HepG2 (cell line): ENCODE measurements at regions not wholly inside any gene's neighbourhood (a gene's known extent, or its start where the extent isn't known, plus 50 kb on each side); places are given as distances from the start of the nearest gene placed in this dataset.
"Not testable (repeated sequence)": the region's sequence is repeated elsewhere in the genome, so short reads cannot be mapped to it uniquely, and the experiment has no call there.

ENCODE experiments used
- ATAC-seq: fragments of 200-7000 bp; cut with Tn5 transposase; 3 replicates; pipeline ENCODE4 v1.9.1; 2020; ENCODE audit warnings: mild to moderate bottlenecking, moderate library complexity
- BruUV-seq: library from RNA; stranded (reverse); fragments of 400-500 nt; replicated peaks from 2 replicates; lab custom pipeline; 2021; lab: Mats Ljungman, UMichigan
- CTCF ChIA-PET: fragments of 300-600 bp; formaldehyde crosslinking; extraction: SDS; loops from one replicate; lab custom pipeline; 2021; ENCODE audit warnings: low total read pairs, inconsistent platforms, low intra/inter-chr PET ratio; lab: Yijun Ruan, JAX
- POLR2A ChIA-PET: fragments of 350-600 bp; sonication (Branson Sonifier 250); formaldehyde crosslinking; loops from one replicate; lab custom pipeline; 2020; ENCODE audit warnings: antibody characterized with exemption, inconsistent platforms; lab: Yijun Ruan, JAX
- DNase-seq: peaks from one replicate; pipeline ENCODE4 v3.0.0-alpha.2; 2015; ENCODE audit warnings: low spot score
- FAIRE-seq: peaks from 3 replicates; lab custom pipeline; 2011; peaks lifted over from hg19 to GRCh38; lab: Jason Lieb, UNC
- H2AFZ ChIP-seq: one replicate; pipeline ENCODE4 v1.6.1; 2011; ENCODE audit warnings: low read length, inconsistent platforms
- H3K27ac ChIP-seq: fragments of 300-600 bp; 3 replicates; pipeline ENCODE4 v1.8.0; 2011; ENCODE audit warnings: mixed run types, mild to moderate bottlenecking, mixed read lengths, low read length, inconsistent platforms; ENCODE audit not compliant: insufficient read depth; ENCODE audit errors: extremely low read length
- H3K27me3 ChIP-seq, 2 experiments: fragments of 200-600 bp in 1 of 2; 2 replicates in 1 of 2; 3 replicates in 1 of 2; pipeline versions ENCODE4 v1.6.0 to v1.8.0; 2011; ENCODE audit warnings: low read length in 2 of 2, mild to moderate bottlenecking in 2 of 2, moderate library complexity in 2 of 2, inconsistent platforms in 1 of 2; ENCODE audit not compliant: insufficient read depth in 2 of 2, control insufficient read depth in 1 of 2
- H3K36me3 ChIP-seq, 2 experiments: fragments of 200-600 bp in 1 of 2; replicated peaks in 1 of 2; 2 replicates in 1 of 2; 3 replicates in 1 of 2; pipeline versions ENCODE4 v1.5.1 to v1.8.0; 2011; ENCODE audit warnings: low read length in 2 of 2, inconsistent platforms in 1 of 2; ENCODE audit not compliant: insufficient read depth in 2 of 2, control insufficient read depth in 1 of 2
- H3K4me1 ChIP-seq: 2 replicates; pipeline ENCODE4 v1.5.1; 2012; ENCODE audit warnings: low read length, inconsistent platforms; ENCODE audit not compliant: insufficient read depth
- H3K4me2 ChIP-seq: 2 replicates; pipeline ENCODE4 v1.6.0; 2011; ENCODE audit warnings: low read depth, low read length, inconsistent platforms
- H3K4me3 ChIP-seq, 3 experiments: fragments of 200-600 bp in 1 of 3; sonication (generic), shearing (Covaris generic) in 1 of 3; replicated peaks in 1 of 3; 2 replicates each; pipeline ENCODE4 v1.5.1; 2011 to 2016; ENCODE audit warnings: low read length in 3 of 3, inconsistent platforms in 2 of 3, low read depth in 2 of 3, mild to moderate bottlenecking in 2 of 3, control low read depth in 1 of 3, mixed read lengths in 1 of 3; ENCODE audit not compliant: insufficient read depth in 1 of 3
- H3K79me2 ChIP-seq: one replicate; pipeline ENCODE4 v1.6.1; 2011; ENCODE audit warnings: low read length, inconsistent platforms; ENCODE audit not compliant: insufficient read depth
- H3K9ac ChIP-seq: 2 replicates; pipeline ENCODE4 v1.6.0; 2011; ENCODE audit warnings: mild to moderate bottlenecking, low read depth, low read length, inconsistent platforms; ENCODE audit not compliant: insufficient read depth
- H3K9me3 ChIP-seq: 2 replicates; pipeline ENCODE4 v1.5.1; 2012; ENCODE audit warnings: mild to moderate bottlenecking, low read length
- H4K20me1 ChIP-seq: 2 replicates; pipeline ENCODE4 v1.6.0; 2011; ENCODE audit warnings: inconsistent platforms, mild to moderate bottlenecking, low read length, moderate library complexity; ENCODE audit not compliant: insufficient read depth
- WGBS: methylation state at CpG from one replicate; pipeline ENCODE4 v1.1.6; 2017; ENCODE audit warnings: low lambda C conversion rate; 5-methylcytosine and 5-hydroxymethylcytosine counted together
- in situ Hi-C: cut with HindIII; loops from 2 replicates; pipeline ENCODE4 v1.10.0; 2017; ENCODE audit warnings: low pct_unique_long_range_greater_than_20kb; ENCODE audit not compliant: extremely low pct_ligation_motif_present
- intact Hi-C: fragments of 100-400 bp; cut with micrococcal nuclease; formaldehyde crosslinking; loops from one replicate; pipeline ENCODE4 v1.10.0; 2022; ENCODE audit not compliant: unreplicated experiment

DNA sequence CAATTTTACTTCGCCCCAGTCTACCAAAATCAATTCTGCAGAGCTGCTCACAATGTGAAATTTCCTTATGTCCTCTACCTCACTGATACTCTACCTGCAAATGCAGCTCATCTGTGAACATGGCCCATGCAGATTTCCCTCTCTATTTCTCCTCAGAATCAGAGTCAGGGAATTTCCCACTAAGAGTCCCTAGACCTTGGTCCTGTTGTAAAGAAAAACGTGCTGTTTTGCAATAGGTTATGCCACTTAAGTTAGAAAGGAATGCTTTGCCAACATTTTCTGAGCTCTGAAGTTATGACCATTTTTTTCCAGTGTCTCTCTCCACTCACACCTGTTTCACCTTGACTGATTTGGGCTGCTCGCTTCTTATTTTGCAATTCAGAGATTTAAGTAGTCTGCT is 524.0 kb downstream of the TTLL7 start:
- 3% methylated on average over 3 of the region's 3 CpGs for WGBS
- ATAC-seq, H3K4me2 ChIP-seq, FAIRE-seq, H3K4me3 ChIP-seq, BruUV-seq, in situ Hi-C loops, H3K36me3 ChIP-seq, H4K20me1 ChIP-seq, H3K9me3 ChIP-seq, H3K27ac ChIP-seq, H3K27me3 ChIP-seq, CTCF ChIA-PET, H3K79me2 ChIP-seq, DNase-seq, H2AFZ ChIP-seq, intact Hi-C loops, POLR2A ChIA-PET, H3K4me1 ChIP-seq, H3K9ac ChIP-seq: not testable (repeated sequence)

DNA sequence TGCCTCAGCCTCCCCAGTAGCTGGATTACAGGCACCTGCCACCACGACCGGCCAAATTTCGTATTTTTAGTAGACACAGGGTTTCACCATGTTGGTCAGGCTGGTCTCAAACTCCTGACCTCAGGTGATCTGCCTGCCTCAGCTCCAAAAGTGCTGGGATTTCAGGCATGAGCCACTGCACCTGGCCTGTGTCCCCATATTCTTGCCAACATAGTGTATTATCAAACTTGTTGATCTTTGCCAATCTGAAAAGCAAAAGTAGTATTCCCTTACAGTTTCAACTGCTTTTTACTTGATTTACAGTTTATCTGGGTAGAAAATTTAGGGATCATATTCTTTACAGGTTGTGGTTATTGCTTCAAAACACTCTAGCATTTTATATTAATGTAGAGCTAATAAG is 524.9 kb downstream of the TTLL7 start:
- BruUV-seq, intact Hi-C loops, H3K9ac ChIP-seq, ATAC-seq, H3K4me1 ChIP-seq, CTCF ChIA-PET, DNase-seq, POLR2A ChIA-PET, H3K79me2 ChIP-seq, H3K4me3 ChIP-seq, FAIRE-seq, H3K9me3 ChIP-seq, H3K27ac ChIP-seq, H3K36me3 ChIP-seq, H3K27me3 ChIP-seq, in situ Hi-C loops, H3K4me2 ChIP-seq, H4K20me1 ChIP-seq, H2AFZ ChIP-seq: not testable (repeated sequence)
- WGBS = 0% methylated on average over 3 of the region's 3 CpGs

DNA sequence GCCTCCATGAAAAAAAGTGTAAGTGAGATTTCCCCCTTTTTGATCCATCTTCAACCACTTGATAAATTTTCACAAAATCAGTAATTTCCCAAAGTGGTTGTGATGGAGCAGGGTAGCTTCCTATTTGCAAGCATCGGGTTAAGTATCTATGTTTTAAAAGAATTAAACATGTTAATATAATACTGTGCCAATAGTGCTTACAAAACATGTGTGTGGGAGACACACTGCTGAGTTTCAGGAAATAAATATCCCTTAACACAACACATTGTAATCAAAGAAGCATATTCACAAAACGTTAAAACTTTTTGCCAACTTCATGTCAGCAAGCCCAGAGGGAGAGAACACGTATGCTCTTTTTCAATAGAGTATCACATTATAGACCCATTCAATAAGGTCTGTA is 526.9 kb downstream of the TTLL7 start:
- H3K4me2 ChIP-seq, FAIRE-seq, H3K79me2 ChIP-seq, H2AFZ ChIP-seq, H3K27ac ChIP-seq, H3K4me1 ChIP-seq, CTCF ChIA-PET, DNase-seq, intact Hi-C loops, H3K27me3 ChIP-seq, H3K4me3 ChIP-seq, in situ Hi-C loops, BruUV-seq, H3K9ac ChIP-seq, ATAC-seq, H3K36me3 ChIP-seq, POLR2A ChIA-PET, H4K20me1 ChIP-seq: not testable (repeated sequence)
- H3K9me3 ChIP-seq = peaks cover 13% of the 10 kb centered on the region
- WGBS = 2% methylated on average over 3 of the region's 3 CpGs

DNA sequence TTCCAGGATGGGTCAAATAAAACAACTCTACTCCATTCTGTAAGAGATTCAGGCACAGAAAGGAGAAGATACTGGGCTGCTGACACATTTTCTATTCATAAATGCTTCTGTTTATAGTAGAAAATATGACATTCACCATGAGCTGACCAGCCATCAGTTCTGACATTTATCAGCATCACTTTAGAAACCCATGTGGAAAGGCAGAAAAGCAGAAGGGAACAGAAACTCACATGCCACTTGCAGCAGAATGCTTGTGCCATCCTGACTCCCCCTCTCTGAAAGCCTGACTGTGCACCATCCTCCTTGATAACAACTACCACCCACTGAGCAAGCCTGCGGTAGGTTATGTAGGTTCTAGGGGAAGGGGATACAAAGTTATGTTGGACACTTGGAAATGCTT is 527.7 kb downstream of the TTLL7 start:
- H3K27me3 ChIP-seq, ATAC-seq, FAIRE-seq, H3K79me2 ChIP-seq, BruUV-seq, POLR2A ChIA-PET, H2AFZ ChIP-seq, H4K20me1 ChIP-seq, H3K9me3 ChIP-seq, H3K4me2 ChIP-seq, H3K27ac ChIP-seq, H3K9ac ChIP-seq, intact Hi-C loops, H3K4me1 ChIP-seq, H3K4me3 ChIP-seq, in situ Hi-C loops, H3K36me3 ChIP-seq, DNase-seq, CTCF ChIA-PET: not testable (repeated sequence)
- 80% methylated on average over 1 of the region's 1 CpG for WGBS
